HG02623 (cell line): ENCODE measurements at regions not wholly inside any gene's neighbourhood (a gene's known extent, or its start where the extent isn't known, plus 50 kb on each side); places are given as distances from the start of the nearest gene placed in this dataset.
"Not testable (repeated sequence)": the region's sequence is repeated elsewhere in the genome, so short reads cannot be mapped to it uniquely, and the experiment has no call there.

Experiments
- ATAC-seq: cut with Tn5 transposase; IDR thresholded peaks from one replicate; pipeline ENCODE4 v1.9.1; 2021; ENCODE audit warnings: moderate library complexity; ENCODE audit not compliant: unreplicated experiment

DNA sequence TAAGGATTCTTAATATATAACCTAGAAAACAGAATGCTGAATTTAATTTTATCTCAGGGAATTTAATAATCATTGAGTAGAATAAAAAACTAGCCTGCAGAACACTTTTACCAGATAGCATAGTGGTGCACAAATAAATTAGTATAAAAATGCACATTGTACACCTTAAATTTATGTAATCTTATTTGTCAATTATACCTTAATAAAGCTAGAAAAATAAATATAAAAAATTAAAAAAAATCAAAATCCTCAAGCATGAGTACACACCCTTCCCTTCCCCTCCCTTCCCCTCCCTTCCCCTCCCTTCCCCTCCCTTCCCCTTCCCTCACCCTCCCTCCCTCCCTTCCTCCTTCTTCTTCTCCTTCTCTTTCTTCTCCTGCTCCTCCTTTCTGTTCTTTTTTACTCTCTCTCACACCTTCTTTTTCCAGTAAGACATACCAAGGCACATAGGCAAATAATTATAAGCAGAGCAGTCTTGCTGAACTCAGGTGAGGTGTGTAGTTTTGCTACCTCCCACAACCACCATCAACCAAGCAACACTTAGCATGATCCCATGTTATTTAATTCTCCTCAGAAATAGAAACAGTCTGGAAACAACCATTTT, 1395.0 kb downstream of the ZPLD1 start:
- no peak for ATAC-seq

- ATAC-seq: no peak
Measured at GRCh38 chr3:103847081-103848062, 1412.6 kb downstream of the ZPLD1 start.

GRCh38 chr3:103851793-103852192, 1417.0 kb downstream of the ZPLD1 start:
- no peak for ATAC-seq

DNA sequence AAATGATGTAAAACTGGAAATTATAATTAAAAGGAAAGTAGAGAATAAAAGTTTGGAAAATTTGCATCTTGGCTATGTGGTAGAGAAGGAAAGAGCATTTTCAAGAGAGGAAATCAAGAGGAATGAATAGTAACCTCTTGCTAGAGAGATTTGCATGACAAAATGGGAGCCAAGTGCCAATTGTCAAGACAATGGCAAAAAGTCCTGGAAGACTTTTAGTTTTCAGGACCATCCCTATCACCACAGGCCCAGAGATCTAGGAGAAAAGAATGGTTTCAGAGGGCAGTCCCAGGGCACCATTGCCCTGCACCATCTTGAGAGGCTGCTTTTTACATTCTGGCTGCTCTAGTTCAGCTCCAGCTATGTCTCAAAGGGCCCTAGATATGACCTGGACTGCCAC, 1427.6 kb downstream of the ZPLD1 start:
- ATAC-seq: no peak

- ATAC-seq: no peak
Measured at GRCh38 chr3:103863381-103863780, 1428.6 kb downstream of the ZPLD1 start.

GRCh38 chr3:103866113-103866512, 1431.3 kb downstream of the ZPLD1 start:
- ATAC-seq: no peak

- no peak for ATAC-seq
Measured at GRCh38 chr3:103873021-103873420, 1438.2 kb downstream of the ZPLD1 start.

- no peak for ATAC-seq
Measured at GRCh38 chr3:103873897-103874545, 1439.2 kb downstream of the ZPLD1 start.

DNA sequence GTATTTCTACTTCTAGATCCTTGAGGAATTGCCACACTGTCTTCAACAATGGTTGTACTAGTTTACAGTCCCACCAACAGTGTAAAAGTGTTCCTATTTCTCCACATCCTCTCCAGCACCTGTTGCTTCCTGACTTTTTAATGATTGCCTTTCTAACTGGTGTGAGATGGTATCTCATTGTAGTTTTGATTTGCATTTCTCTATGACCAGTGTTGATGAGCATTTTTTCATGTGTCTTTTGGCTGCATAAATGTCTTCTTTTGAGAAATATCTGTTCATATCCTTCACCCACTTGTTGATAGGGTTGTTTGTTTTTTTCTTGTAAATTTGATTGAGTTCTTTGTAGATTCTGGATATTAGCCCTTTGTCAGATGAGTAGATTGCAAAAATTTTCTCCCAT, 1447.0 kb downstream of the ZPLD1 start:
- not testable (repeated sequence) for ATAC-seq

GRCh38 chr3:103889675-103890074, 1454.9 kb downstream of the ZPLD1 start:
- ATAC-seq: no peak

DNA sequence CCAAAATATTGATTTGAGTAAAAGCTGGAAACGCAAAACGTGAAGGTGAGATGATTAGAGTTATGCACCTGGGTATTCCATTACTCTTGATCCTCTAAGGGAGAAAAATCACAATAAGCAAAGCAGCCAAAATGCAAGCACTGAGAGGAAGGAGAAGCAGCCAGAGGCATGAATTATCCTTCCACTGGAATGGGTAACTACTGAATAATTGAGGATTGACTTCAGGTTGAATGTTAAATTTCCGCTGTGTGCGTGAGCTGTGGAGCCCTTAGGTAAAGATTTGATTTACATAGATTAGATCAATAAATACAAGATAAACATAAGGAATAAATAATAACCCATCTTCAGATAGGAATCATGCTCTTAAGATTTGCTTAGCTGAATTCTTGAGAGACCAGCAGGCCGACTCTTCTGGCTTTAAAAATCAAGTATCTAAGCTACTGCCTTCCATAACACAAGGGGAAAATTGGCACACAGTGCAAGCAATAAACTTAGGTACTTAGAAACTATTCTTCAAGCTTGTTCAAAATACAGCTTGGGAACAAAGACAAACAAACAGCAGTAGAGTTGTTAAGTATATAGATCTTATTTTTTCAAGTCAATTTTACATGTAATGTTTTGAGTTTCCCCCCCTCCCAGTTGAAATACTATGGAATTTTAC, 1459.5 kb downstream of the ZPLD1 start:
- ATAC-seq: no peak

DNA sequence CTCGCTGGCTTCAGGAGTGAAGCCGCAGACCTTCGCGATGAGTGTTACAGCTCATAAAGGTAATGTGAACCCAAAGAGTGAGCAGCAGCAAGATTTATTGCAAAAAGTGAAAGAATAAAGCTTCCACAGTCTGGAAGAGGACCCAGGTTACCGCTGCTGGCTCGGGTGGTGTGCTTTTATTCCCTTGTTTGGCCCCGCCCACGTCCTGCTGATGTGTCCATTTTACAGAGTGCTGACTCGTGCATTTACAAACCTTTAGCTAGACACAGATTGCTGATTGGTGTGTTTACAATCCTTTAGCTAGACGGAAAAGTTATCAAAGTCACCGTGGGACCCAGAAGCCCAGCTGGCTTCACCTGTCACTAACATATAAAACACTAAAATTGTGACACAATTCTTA, 1464.5 kb downstream of the ZPLD1 start:
- no peak for ATAC-seq

DNA sequence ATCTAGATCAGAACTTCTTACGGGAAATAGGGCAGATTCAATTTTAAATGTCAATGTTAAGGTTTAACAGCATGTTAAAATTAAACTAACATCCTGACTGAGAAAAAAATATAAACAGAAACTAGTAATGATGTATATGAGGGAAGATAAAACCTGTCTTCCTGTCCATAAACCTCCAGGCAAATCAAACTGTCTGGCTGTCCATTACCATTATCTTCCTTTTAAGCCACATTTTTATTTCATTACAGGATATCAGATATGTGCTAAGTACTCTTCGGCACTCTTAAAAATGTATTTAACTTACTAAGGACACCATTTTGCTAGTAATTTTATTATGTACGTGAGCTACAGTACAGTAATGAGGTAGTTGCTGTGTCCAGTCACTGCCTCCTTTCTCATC, 1461.7 kb upstream of the ALCAM start:
- no peak for ATAC-seq

DNA sequence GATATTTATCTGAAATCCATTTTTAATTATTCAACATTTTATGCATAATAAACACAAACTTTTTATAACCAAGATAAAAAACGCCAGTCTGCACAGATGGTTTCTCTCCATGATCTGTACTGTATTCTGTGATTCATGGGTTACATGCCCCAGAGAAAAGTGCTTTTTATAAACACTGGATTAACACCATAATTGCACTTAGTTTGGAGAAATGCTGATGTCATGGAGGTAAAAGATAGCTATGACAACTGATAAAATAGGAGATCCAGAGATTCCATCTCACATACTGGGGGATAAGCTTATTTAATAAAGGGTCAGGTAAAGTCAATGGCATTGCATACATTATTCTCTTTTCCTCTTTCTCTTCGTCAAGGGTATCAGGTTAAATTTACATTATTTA, 1460.4 kb upstream of the ALCAM start:
- no peak for ATAC-seq

DNA sequence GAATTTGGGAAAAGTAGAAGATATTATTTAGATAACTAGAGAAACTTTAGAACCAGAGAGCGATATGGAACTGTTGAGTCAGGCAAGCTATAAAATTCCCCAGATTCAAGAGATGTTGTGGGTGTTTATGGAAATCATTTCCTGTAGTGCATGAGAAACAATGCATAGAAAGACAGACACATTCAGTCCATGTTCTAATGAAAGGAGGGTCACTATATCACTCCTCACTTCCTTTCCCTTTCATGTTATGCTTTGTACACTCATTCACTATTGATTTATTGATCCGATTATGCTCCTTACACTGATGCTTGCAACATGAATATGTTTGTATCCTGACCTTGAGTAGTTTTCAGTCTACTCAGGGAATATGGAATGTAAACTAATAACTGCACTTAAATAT, 1459.9 kb upstream of the ALCAM start:
- no peak for ATAC-seq

GRCh38 chr3:103907567-103907966, 1459.1 kb upstream of the ALCAM start:
- ATAC-seq: no peak

GRCh38 chr3:103909395-103909794, 1457.3 kb upstream of the ALCAM start:
- ATAC-seq: no peak

DNA sequence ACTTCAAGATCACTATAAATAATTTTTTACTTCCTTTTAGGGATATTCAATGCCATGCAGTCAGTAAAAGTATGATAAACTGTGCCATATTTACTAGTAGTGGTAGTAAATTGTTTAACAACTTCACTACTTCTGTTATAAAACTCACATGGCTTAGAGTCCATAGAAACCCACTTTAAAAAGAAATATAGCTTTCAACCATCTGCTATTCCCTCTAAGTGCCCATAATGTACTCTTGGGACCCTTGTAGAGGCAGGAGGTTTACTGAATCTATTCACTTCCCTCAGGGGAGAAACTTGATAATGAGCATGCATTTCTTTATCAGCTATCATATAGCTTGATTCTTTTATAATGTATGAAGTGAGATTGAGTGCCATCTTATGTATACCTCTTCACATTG, 1448.4 kb upstream of the ALCAM start:
- no peak for ATAC-seq

- ATAC-seq: no peak
Measured at GRCh38 chr3:103919327-103919726, 1447.4 kb upstream of the ALCAM start.

DNA sequence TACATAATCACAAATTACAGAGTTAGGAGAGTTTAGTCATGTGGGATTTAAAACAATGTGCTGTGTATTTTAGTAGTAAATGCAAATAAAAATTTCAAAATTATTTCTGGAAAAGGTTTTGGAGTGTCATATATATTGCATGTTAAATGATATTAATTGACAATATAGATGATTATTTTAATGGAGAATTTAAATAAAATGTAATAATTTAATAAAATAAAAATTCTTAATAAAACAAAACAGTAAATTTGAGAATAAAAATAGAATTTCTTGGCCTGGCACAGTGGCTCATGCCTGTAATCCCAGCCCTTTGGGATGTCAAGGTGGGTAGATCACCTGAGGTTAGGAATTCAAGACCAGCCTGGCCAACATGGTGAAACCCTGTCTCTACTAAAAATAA, 1442.8 kb upstream of the ALCAM start:
- no peak for ATAC-seq

- no peak for ATAC-seq
Measured at GRCh38 chr3:103924544-103924943, 1442.2 kb upstream of the ALCAM start.
